Neural progenitor cell (in vitro differentiated cells): ENCODE measurements at regions not wholly inside any gene's neighbourhood (a gene's known extent, or its start where the extent isn't known, plus 50 kb on each side); places are given as distances from the start of the nearest gene placed in this dataset.

Source experiments
- DNase-seq: peaks from one replicate; pipeline ENCODE4 v3.0.0-alpha.2; 2016; ENCODE audit warnings: low spot score
- H2AFZ ChIP-seq: fragments of 200-600 bp; sonication (generic); replicated peaks from 2 replicates; pipeline ENCODE4 v1.6.1; 2016; ENCODE audit warnings: antibody characterized with exemption
- H3F3A ChIP-seq: fragments of 200-600 bp; sonication (generic); 2 replicates; pipeline ENCODE4 v1.6.1; 2016; ENCODE audit warnings: antibody characterized with exemption, low read depth
- H3K27ac ChIP-seq: fragments of 200-600 bp; sonication (generic); 2 replicates; pipeline ENCODE4 v1.5.1; 2016; ENCODE audit warnings: mild to moderate bottlenecking
- H3K27me3 ChIP-seq: fragments of 200-600 bp; sonication (generic); 2 replicates; pipeline ENCODE4 v1.6.1; 2016; ENCODE audit warnings: mild to moderate bottlenecking, moderate library complexity
- H3K36me3 ChIP-seq: fragments of 200-600 bp; sonication (generic); 2 replicates; pipeline ENCODE4 v1.5.1; 2016
- H3K4me1 ChIP-seq: fragments of 200-600 bp; sonication (generic); 2 replicates; pipeline ENCODE4 v1.6.1; 2016; ENCODE audit warnings: mixed run types
- H3K4me2 ChIP-seq: fragments of 200-600 bp; sonication (generic); 2 replicates; pipeline ENCODE4 v1.6.1; 2016
- H3K4me3 ChIP-seq: fragments of 200-600 bp; sonication (generic); 2 replicates; pipeline ENCODE4 v1.5.1; 2016
- H3K79me2 ChIP-seq: fragments of 200-600 bp; sonication (generic); 2 replicates; pipeline ENCODE4 v1.6.1; 2016; ENCODE audit warnings: low read depth
- H3K9ac ChIP-seq: fragments of 200-600 bp; sonication (generic); 2 replicates; pipeline ENCODE4 v1.6.1; 2016
- H3K9me3 ChIP-seq: fragments of 200-600 bp; sonication (generic); 2 replicates; pipeline ENCODE4 v1.5.1; 2016; ENCODE audit warnings: low read depth
- H4K20me1 ChIP-seq: fragments of 200-600 bp; sonication (generic); 2 replicates; pipeline ENCODE4 v1.6.1; 2016; ENCODE audit warnings: low read depth
- H3K27ac Mint-ChIP-seq: 3 replicates; pipeline ENCODE4 v1.8.0; 2021; ENCODE audit warnings: mixed read lengths
- H3K27me3 Mint-ChIP-seq: 2 replicates; pipeline ENCODE4 v1.8.0; 2022; ENCODE audit warnings: low read depth, mild to moderate bottlenecking, inconsistent platforms, moderate library complexity, mixed read lengths; ENCODE audit not compliant: insufficient read depth
- H3K36me3 Mint-ChIP-seq: 3 replicates; pipeline ENCODE4 v1.8.0; 2021; ENCODE audit warnings: mixed read lengths
- H3K4me1 Mint-ChIP-seq: 3 replicates; pipeline ENCODE4 v1.8.0; 2021; ENCODE audit warnings: mixed read lengths
- H3K4me3 Mint-ChIP-seq: 3 replicates; pipeline ENCODE4 v1.8.0; 2021; ENCODE audit warnings: mild to moderate bottlenecking, moderate library complexity, mixed read lengths
- H3K9me3 Mint-ChIP-seq: 3 replicates; pipeline ENCODE4 v1.8.0; 2020; ENCODE audit warnings: mixed read lengths
- CTCF ChIP-seq: fragments of 200-600 bp; sonication (generic); IDR thresholded peaks from 2 replicates; pipeline ENCODE4 v1.5.1; 2017; ENCODE audit warnings: antibody characterized with exemption, mild to moderate bottlenecking
- EZH2 ChIP-seq: fragments of 200-600 bp; sonication (generic); IDR thresholded peaks from 2 replicates; pipeline ENCODE4 v1.6.1; 2017; ENCODE audit warnings: antibody characterized with exemption, mild to moderate bottlenecking, moderate library complexity
- EZH2phosphoT487 ChIP-seq: fragments of 200-600 bp; sonication (generic); IDR thresholded peaks from 2 replicates; pipeline ENCODE4 v1.6.1; 2017; ENCODE audit warnings: antibody characterized with exemption

GRCh38 chr2:134070281-134070741 is 183.6 kb upstream of the MGAT5 start:
- H3K4me3 Mint-ChIP-seq, result no peak overlapping the region
- no peak overlapping the region for H3K4me2 ChIP-seq
- no peaks in the 10 kb centered on the region for H3K9me3 ChIP-seq
- no peaks in the 10 kb centered on the region for H3K27me3 Mint-ChIP-seq
- no peak overlapping the region for H3K27ac Mint-ChIP-seq
- H3F3A ChIP-seq, result no peaks in the 10 kb centered on the region
- no peaks in the 10 kb centered on the region for H3K4me1 ChIP-seq
- H3K36me3 ChIP-seq, result no peaks in the 10 kb centered on the region
- no peak overlapping the region for H2AFZ ChIP-seq
- H3K27ac ChIP-seq, result no peak overlapping the region
- peaks cover 11% of the 10 kb centered on the region for H3K9me3 Mint-ChIP-seq
- H3K4me3 ChIP-seq, result no peak overlapping the region
- H3K79me2 ChIP-seq, result no peaks in the 10 kb centered on the region
- TF ChIP-seq EZH2phosphoT487 (no peak), EZH2 (no peak), CTCF (no peak)
- H3K9ac ChIP-seq, result no peak overlapping the region
- no peaks in the 10 kb centered on the region for H4K20me1 ChIP-seq
- no peak for DNase-seq
- H3K36me3 Mint-ChIP-seq, result no peaks in the 10 kb centered on the region
- no peaks in the 10 kb centered on the region for H3K27me3 ChIP-seq
- no peaks in the 10 kb centered on the region for H3K4me1 Mint-ChIP-seq

DNA sequence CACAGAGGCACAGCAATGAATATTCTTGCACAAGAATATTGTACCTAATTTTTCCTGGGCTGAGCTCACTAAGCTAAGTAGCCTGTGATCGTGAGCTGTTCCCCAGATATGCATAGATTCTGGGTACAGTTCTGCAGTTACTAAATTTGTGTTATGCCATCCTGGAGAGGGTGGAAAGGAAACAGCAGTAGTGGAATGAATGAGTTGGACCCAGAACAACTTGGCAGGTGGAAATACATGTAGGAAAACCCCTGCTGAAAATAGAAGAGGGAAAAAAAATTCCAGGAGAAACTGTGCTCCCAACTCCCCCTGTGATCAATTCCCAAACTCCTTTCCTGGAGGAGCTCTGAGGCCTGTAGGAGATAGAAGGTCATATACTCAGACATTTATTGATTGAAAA is 181.5 kb upstream of the MGAT5 start:
- H3K27me3 Mint-ChIP-seq, result peaks cover 3% of the 10 kb centered on the region
- Histone ChIP-seq H3F3A (no peaks in the 10 kb centered on the region), H3K27me3 (no peaks in the 10 kb centered on the region), H3K9me3 (no peaks in the 10 kb centered on the region), H3K4me3 (no peak overlapping the region), H3K4me1 (no peaks in the 10 kb centered on the region), H3K79me2 (no peaks in the 10 kb centered on the region), H2AFZ (no peak overlapping the region), H4K20me1 (no peaks in the 10 kb centered on the region), H3K4me2 (no peak overlapping the region), H3K27ac (no peak overlapping the region), H3K9ac (no peak overlapping the region), H3K36me3 (no peaks in the 10 kb centered on the region)
- no peaks in the 10 kb centered on the region for H3K4me1 Mint-ChIP-seq
- DNase-seq, result no peak
- H3K36me3 Mint-ChIP-seq, result no peaks in the 10 kb centered on the region
- H3K4me3 Mint-ChIP-seq, result no peak overlapping the region
- TF ChIP-seq EZH2 (no peak), CTCF (no peak), EZH2phosphoT487 (no peak)
- H3K9me3 Mint-ChIP-seq, result peaks cover 3% of the 10 kb centered on the region
- H3K27ac Mint-ChIP-seq, result no peak overlapping the region

DNA sequence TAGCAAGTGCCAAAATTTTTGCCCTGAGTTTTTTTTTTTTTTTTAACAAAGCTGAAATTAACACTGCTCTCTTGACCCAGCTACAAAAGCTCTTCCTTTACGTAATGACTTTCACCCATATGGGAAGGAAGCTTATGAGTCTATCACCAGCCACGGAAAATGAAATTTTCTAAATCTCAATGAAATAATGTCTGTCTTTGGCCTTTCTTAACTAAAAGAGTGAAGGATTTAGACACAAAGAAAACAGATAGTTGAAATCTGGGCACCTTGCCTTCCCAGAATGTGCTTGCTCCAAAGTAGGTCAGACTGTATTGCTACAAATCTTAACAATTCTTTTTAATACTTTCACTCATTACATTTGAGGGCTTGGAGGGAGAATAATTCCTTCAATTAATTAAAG is 180.8 kb upstream of the MGAT5 start:
- Histone ChIP-seq H3K4me3 (no peak overlapping the region), H4K20me1 (no peaks in the 10 kb centered on the region), H3K36me3 (no peaks in the 10 kb centered on the region), H3K9ac (no peak overlapping the region), H3K27me3 (no peaks in the 10 kb centered on the region), H3K4me2 (no peak overlapping the region), H3F3A (no peaks in the 10 kb centered on the region), H2AFZ (no peak overlapping the region), H3K9me3 (no peaks in the 10 kb centered on the region), H3K79me2 (no peaks in the 10 kb centered on the region), H3K27ac (no peak overlapping the region), H3K4me1 (no peaks in the 10 kb centered on the region)
- H3K27ac Mint-ChIP-seq, result no peak overlapping the region
- no peaks in the 10 kb centered on the region for H3K4me1 Mint-ChIP-seq
- peaks cover 3% of the 10 kb centered on the region for H3K9me3 Mint-ChIP-seq
- H3K27me3 Mint-ChIP-seq, result peaks cover 5% of the 10 kb centered on the region
- no peak overlapping the region for H3K4me3 Mint-ChIP-seq
- no peak for TF ChIP-seq CTCF
- no peak for TF ChIP-seq EZH2phosphoT487
- no peak for TF ChIP-seq EZH2
- no peaks in the 10 kb centered on the region for H3K36me3 Mint-ChIP-seq
- DNase-seq, result no peak
